ENCODE measurements at regions not wholly inside any gene's neighbourhood (a gene's known extent, or its start where the extent isn't known, plus 50 kb on each side); places are given as distances from the start of the nearest gene placed in this dataset.
A peak's percentile ranks its signal among the peaks of the same experiment; 100 is the strongest.
"Not testable (repeated sequence)": the region's sequence is repeated elsewhere in the genome, so short reads cannot be mapped to it uniquely, and the experiment has no call there.

- DNase-seq = no peak
Observed at GRCh38 chrX:3994315-3994714, 280.9 kb upstream of the PRKX start.

DNA sequence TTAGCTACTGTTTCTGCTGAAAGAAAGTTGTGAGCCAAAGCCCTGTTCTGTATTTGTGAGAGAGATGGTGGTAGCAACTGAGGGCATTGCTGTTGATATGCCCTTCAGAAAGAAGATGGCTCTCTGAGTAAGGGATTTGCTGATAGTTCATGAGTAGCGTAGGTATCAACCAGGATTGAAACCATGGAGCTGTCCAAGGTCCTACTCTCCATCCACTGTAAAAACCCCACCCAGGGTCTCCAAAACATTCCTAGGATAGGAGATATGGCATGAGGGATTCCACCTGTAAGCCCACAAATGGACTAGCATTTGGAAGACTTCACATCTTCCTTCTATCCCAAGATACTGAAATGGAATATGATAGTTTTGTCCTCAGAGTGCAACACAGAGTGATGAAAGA is 277.1 kb upstream of the PRKX start:
- no peak for DNase-seq

- peak in 1 of 2 experiments; percentile 25 for DNase-seq
Observed at GRCh38 chrX:3972104-3972858, 258.8 kb upstream of the PRKX start.

DNA sequence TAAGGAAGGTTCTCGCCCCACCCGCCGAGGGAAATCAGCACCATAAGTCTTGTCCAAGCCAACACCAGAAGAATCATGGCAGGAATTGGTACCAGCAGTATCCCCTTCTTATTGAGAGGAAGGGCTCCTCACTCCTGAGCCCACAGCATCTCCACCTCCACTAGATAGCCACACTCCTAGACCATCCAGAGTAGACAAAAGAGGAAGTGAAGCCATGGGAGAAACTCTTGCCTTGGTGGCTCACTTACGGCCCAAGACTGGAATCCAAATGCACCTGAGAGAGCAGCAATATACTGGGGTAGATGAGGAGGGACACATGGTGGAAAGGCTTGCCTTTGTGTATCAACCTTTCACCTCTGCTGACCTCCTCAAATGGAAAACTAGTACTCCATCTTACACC is 255.3 kb upstream of the PRKX start:
- DNase-seq = no peak

DNA sequence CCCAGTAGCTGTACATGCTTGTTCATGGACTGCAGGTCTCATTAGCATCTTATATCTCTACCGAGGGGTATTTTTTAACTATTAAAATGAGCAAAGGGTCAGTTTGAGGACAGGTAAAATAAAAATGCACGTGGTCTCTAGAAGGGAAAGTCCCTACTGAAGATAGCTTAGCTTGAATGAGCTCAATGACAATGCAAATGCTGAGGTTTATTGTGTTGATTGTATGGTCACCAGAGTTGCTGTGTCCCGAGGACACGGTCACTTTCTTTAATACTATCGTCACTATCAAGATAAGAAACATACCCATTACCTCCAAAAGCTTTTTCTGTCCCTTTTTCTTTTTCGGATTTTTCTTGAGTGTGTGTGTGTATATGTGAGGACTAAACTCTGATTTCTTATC is 250.5 kb upstream of the PRKX start:
- DNase-seq = no peak

- peak; percentile 36 to 46 for DNase-seq
Observed at GRCh38 chrX:3962511-3963311, 249.3 kb upstream of the PRKX start.

GRCh38 chrX:3960952-3961351 is 247.5 kb upstream of the PRKX start:
- no peak for DNase-seq

DNA sequence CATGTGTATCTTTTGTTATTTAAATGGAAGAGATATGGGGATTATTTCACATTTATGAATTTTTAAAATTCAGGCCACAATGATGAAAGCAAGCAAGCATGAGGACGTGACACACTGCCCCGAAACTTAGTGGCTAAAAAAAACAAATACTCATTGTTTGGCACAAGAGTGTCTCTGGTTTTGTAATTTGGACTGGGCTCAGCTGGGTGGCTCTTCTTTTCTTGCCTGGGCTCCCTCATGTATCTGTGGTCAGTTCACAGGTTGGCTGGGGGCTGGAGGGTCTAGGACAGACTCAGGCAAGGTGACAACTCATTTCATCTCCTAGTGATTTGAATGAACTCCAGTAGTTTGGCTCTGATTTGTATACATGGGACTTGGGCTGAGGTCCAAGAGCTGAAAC is 238.4 kb upstream of the PRKX start:
- no peak for DNase-seq

DNA sequence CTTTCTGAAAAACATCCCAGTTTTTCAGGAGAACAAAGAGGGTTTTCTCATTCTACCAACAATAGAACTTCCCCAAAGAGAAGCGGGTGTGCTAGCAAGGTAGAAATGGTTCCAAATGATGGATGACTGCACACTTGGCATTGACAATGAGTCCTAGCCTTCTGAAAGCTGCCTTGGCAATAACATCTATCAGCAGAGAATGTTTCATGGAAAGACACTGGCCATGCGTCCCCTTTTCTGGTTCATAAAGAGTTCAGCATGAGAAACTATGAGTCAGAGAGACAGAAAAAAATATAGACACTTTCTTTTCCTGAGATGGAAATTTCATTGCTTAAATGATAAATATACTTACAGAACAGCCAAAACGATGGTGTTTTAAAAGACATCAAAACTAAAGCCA is 236.9 kb upstream of the PRKX start:
- no peak for DNase-seq

DNA sequence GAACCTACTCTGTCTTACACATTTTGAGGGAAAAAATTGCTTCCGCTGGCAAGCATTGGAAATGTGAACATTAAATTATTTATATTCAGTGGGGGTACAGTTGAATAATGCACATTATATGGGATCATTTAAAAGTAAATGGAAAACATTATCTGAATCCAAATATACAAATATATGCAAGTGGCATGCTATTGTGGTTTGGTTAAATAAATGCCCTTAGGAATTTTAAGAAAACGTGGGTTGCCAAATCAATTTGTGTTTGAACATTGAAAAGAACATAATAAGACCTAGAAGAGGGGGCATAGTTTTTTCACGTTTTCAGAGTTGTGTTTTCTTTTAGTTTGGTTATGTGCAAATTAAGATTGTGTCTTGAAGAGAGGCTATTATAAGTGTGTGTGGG is 230.5 kb upstream of the PRKX start:
- DNase-seq = no peak

GRCh38 chrX:3940000-3940610 is 226.7 kb upstream of the PRKX start:
- peak in 1 of 2 experiments; percentile 61 for DNase-seq

DNA sequence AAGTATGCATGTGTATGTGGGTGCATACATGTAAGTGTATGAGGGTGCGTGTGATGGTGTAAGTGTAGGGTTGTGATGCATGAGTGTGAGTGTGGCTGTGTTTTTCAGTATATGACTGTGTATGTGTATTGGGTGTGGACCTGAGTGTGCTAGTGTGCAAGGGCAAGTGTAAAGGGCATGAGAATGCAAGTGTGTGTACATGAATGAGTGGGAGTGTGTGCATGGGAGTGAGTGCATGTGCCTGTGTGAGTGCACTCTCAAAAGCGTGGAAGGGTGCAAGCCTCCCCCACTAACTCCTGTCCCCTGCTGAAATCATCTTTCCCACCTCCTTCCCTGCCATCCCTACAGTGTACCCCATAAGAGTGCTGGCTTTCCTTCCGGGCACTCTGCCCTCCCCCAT is 225.1 kb upstream of the PRKX start:
- no peak for DNase-seq

GRCh38 chrX:3935196-3935595 is 221.7 kb upstream of the PRKX start:
- DNase-seq = not testable (repeated sequence)

GRCh38 chrX:3920424-3921017 is 207.1 kb upstream of the PRKX start:
- not testable (repeated sequence) for DNase-seq

DNA sequence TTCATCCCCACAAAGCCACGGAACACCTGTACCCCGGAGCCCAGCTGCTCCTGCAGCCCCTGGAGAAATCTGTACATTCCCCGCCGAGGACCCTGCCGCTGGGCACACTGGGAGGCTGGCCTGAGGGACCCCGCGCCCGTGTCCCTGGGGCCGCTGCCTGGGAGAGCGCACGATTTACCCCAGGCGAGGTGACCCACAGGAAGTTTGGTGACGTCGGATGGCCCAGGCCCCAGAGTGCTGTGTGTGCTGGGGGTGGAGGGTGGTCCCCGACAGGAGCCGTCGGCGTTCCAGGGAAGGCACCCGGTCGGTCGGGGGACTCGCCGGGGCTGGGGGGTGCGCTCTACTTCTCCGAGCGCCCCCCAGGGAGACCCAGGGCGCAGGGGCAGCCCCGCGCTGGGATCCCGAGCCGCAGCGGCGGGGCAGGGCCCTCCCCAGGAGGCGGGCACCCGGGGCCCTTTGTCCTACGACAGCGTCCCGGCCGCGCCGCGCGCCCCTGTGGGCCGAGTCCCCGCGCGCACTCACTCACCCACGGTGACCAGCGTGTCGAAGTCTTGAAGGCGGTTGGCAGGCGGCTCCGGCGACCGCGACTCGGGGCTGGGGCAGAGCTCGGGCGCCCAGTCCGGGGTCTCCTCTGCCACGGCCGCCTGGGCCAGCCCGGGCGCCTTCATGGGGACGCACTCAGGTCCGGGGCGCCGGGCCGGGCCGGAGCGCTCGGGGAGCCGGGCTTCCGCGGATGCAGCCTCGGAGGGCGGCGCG is 206.4 kb upstream of the PRKX start:
- DNase-seq = not testable (repeated sequence)

DNA sequence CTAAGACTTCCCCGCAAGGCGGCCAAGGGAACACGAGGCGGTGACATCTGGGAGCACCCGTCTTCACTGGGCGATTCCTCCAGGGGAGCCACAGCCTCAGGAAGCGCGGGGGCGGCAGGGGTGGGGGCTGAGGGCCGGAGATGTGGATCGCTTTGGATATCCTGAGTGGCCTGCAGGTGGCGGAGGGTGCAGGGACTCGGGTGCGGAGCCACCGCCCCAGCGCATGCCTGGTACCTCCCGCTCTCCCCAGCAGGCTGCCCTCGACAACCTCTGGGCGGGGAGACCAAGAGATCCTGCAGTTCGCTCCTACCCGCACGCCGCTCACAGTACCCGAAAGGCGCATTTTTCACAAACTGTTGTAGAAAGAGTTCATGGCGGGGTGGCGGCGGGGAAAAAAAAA is 201.4 kb upstream of the PRKX start:
- DNase-seq = not testable (repeated sequence)

GRCh38 chrX:3914059-3914458 is 200.6 kb upstream of the PRKX start:
- DNase-seq = not testable (repeated sequence)

DNA sequence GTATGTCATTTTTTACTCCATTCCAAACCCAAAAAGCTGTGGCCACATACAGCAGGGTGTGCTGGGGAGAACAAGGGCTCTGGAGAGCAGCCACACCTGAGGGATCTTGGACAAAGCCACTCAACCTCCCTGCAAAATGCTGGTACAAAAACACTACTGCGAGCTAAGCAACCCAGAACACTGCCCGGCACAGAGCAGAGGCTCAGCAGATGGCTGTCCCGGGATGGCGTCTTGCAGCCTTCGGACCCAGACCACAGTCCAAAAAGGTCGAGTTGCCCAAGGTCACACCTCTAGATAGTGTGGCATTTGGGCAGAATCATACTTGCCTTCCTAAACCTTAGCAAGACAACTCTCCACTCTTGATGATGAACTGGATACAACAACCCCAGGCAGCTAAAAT is 197.6 kb upstream of the PRKX start:
- not testable (repeated sequence) for DNase-seq

GRCh38 chrX:3910611-3911010 is 197.2 kb upstream of the PRKX start:
- not testable (repeated sequence) for DNase-seq

GRCh38 chrX:3905522-3906258 is 192.2 kb upstream of the PRKX start:
- DNase-seq = not testable (repeated sequence)

GRCh38 chrX:3902222-3902621 is 188.8 kb upstream of the PRKX start:
- not testable (repeated sequence) for DNase-seq

DNA sequence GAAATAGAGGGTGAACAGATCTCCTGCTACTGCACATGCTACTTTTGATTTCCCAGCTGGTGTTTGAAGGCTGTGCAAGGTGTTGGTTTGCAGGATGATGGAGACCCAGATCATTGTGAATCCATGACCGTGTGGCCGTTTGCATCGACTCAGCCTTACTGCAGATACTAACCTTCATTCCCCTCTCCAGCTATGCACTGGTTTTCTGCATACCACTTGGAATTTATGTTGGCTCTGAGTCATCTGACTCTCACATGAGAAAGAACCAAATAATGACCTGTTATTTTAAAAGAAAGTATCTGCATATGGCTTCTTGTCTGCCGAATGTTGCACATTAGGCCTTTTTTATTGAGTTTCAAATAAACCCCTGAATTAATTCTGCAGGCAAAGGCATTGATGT is 183.3 kb upstream of the PRKX start:
- DNase-seq = not testable (repeated sequence)
